IMR-90 (cell line): ENCODE measurements at regions not wholly inside any gene's neighbourhood (a gene's known extent, or its start where the extent isn't known, plus 50 kb on each side); places are given as distances from the start of the nearest gene placed in this dataset.

Experiments used
- POLR2A ChIP-seq: IDR thresholded peaks from 2 replicates; pipeline ENCODE4 v1.6.1; 2012; ENCODE audit warnings: mild to moderate bottlenecking, low read depth, low read length
- RCOR1 ChIP-seq: IDR thresholded peaks from 2 replicates; pipeline ENCODE4 v1.6.1; 2012; ENCODE audit warnings: mild to moderate bottlenecking, low read length, improper control_type of control experiment; ENCODE audit not compliant: insufficient replicate concordance
- TF ChIP-seq, protein P1 (sequence below): conservative IDR thresholded peaks from 2 replicates; pipeline ENCODE4 v1.5.1; 2012; ENCODE audit warnings: mild to moderate bottlenecking, low read depth, low read length, improper control_type of control experiment

GRCh38 chr4:114547340-114548134 is 51.1 kb upstream of the UGT8 start:
- TF ChIP-seq, protein P1, sequence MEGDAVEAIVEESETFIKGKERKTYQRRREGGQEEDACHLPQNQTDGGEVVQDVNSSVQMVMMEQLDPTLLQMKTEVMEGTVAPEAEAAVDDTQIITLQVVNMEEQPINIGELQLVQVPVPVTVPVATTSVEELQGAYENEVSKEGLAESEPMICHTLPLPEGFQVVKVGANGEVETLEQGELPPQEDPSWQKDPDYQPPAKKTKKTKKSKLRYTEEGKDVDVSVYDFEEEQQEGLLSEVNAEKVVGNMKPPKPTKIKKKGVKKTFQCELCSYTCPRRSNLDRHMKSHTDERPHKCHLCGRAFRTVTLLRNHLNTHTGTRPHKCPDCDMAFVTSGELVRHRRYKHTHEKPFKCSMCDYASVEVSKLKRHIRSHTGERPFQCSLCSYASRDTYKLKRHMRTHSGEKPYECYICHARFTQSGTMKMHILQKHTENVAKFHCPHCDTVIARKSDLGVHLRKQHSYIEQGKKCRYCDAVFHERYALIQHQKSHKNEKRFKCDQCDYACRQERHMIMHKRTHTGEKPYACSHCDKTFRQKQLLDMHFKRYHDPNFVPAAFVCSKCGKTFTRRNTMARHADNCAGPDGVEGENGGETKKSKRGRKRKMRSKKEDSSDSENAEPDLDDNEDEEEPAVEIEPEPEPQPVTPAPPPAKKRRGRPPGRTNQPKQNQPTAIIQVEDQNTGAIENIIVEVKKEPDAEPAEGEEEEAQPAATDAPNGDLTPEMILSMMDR = no peak
- TF ChIP-seq RCOR1 = no peak
- no peak for TF ChIP-seq POLR2A
